HFFc6 (cell line): ENCODE measurements at regions not wholly inside any gene's neighbourhood (a gene's known extent, or its start where the extent isn't known, plus 50 kb on each side); places are given as distances from the start of the nearest gene placed in this dataset.

ENCODE experiments used
- DNase-seq: peaks from one replicate; pipeline ENCODE4 v3.0.0-alpha.2; 2018
- H3K27ac Mint-ChIP-seq: 2 replicates; pipeline ENCODE4 v1.8.0; 2020; ENCODE audit warnings: mild to moderate bottlenecking, mixed read lengths
- H3K27me3 Mint-ChIP-seq: 2 replicates; pipeline ENCODE4 v1.8.0; 2021; ENCODE audit warnings: mild to moderate bottlenecking, moderate library complexity, mixed read lengths; ENCODE audit not compliant: insufficient read depth
- H3K36me3 Mint-ChIP-seq: 2 replicates; pipeline ENCODE4 v1.8.0; 2021; ENCODE audit warnings: low read depth, mixed read lengths
- H3K4me1 Mint-ChIP-seq: 2 replicates; pipeline ENCODE4 v1.8.0; 2020; ENCODE audit warnings: low read depth, mixed read lengths
- H3K4me3 Mint-ChIP-seq: 2 replicates; pipeline ENCODE4 v1.8.0; 2020; ENCODE audit warnings: mild to moderate bottlenecking, moderate library complexity, mixed read lengths
- H3K9me3 Mint-ChIP-seq: 2 replicates; pipeline ENCODE4 v1.8.0; 2020; ENCODE audit warnings: mild to moderate bottlenecking, mixed read lengths
- CTCF ChIP-seq: fragments of 200-600 bp; sonication (generic); IDR thresholded peaks from 2 replicates; pipeline ENCODE4 v1.5.0; 2021; ENCODE audit warnings: antibody characterized with exemption, mild to moderate bottlenecking

- Mint-ChIP-seq H3K27me3 (no peaks in the 10 kb centered on the region; the same call in 1 of the 2 replicates), H3K27ac (no peak overlapping the region), H3K9me3 (peaks cover 70% of the 10 kb centered on the region), H3K4me1 (no peaks in the 10 kb centered on the region), H3K36me3 (no peaks in the 10 kb centered on the region), H3K4me3 (no peak overlapping the region)
- TF ChIP-seq CTCF, result no peak
- no peak for DNase-seq
Measured at GRCh38 chr3:1938975-1939374, 159.7 kb upstream of the CNTN4 start.

GRCh38 chr3:1942781-1943180 lies 155.9 kb upstream of the CNTN4 start:
- no peaks in the 10 kb centered on the region for H3K36me3 Mint-ChIP-seq
- peaks cover 52% of the 10 kb centered on the region for H3K9me3 Mint-ChIP-seq
- TF ChIP-seq CTCF, result no peak
- no peak overlapping the region for H3K27ac Mint-ChIP-seq
- H3K4me1 Mint-ChIP-seq, result no peaks in the 10 kb centered on the region
- H3K4me3 Mint-ChIP-seq, result no peak overlapping the region
- DNase-seq, result no peak
- H3K27me3 Mint-ChIP-seq, result no peaks in the 10 kb centered on the region

GRCh38 chr3:1943395-1944118 lies 155.1 kb upstream of the CNTN4 start:
- no peaks in the 10 kb centered on the region for H3K36me3 Mint-ChIP-seq
- no peak overlapping the region for H3K4me3 Mint-ChIP-seq
- H3K9me3 Mint-ChIP-seq, result peaks cover 57% of the 10 kb centered on the region
- H3K27ac Mint-ChIP-seq, result no peak overlapping the region
- no peaks in the 10 kb centered on the region for H3K27me3 Mint-ChIP-seq
- no peaks in the 10 kb centered on the region for H3K4me1 Mint-ChIP-seq
- no peak for TF ChIP-seq CTCF
- DNase-seq, result no peak

- Mint-ChIP-seq H3K4me1 (no peaks in the 10 kb centered on the region), H3K27me3 (no peaks in the 10 kb centered on the region), H3K9me3 (peaks cover 54% of the 10 kb centered on the region), H3K27ac (no peak overlapping the region), H3K4me3 (no peak overlapping the region), H3K36me3 (no peaks in the 10 kb centered on the region)
- TF ChIP-seq CTCF, result no peak
- DNase-seq, result no peak
Measured at GRCh38 chr3:1945698-1946097, 153.0 kb upstream of the CNTN4 start.

- no peak for TF ChIP-seq CTCF
Measured at GRCh38 chr3:1953536-1953935, 145.1 kb upstream of the CNTN4 start.

More at GRCh38 chr3:1953536-1953935, 145.1 kb upstream of the CNTN4 start:
- Mint-ChIP-seq H3K36me3 (no peaks in the 10 kb centered on the region), H3K9me3 (peaks cover 48% of the 10 kb centered on the region), H3K4me3 (no peak overlapping the region), H3K27me3 (no peaks in the 10 kb centered on the region), H3K4me1 (no peaks in the 10 kb centered on the region), H3K27ac (no peak overlapping the region)
- no peak for DNase-seq
